GM12891 (cell line): ENCODE measurements at regions not wholly inside any gene's neighbourhood (a gene's known extent, or its start where the extent isn't known, plus 50 kb on each side); places are given as distances from the start of the nearest gene placed in this dataset.

Experiments
- PAX5 ChIP-seq: IDR thresholded peaks from 2 replicates; pipeline ENCODE4 v1.6.1; 2011; ENCODE audit warnings: low read length, moderate library complexity, mild to moderate bottlenecking; ENCODE audit not compliant: insufficient read depth, severe bottlenecking
- POLR2A ChIP-seq: IDR thresholded peaks from 2 replicates; pipeline ENCODE4 v1.6.1; 2011; ENCODE audit warnings: low read depth, low read length, control low read depth
- POLR2AphosphoS5 ChIP-seq: IDR thresholded peaks from 2 replicates; pipeline ENCODE4 v1.6.1; 2011; ENCODE audit warnings: low read depth, low read length, control low read depth
- POU2F2 ChIP-seq: IDR thresholded peaks from 2 replicates; pipeline ENCODE4 v1.6.1; 2011; ENCODE audit warnings: low read depth, mild to moderate bottlenecking, control low read depth, low read length, moderate library complexity
- SPI1 ChIP-seq: IDR thresholded peaks from 2 replicates; pipeline ENCODE4 v1.6.1; 2011; ENCODE audit warnings: low read depth, low read length, control low read depth
- TAF1 ChIP-seq: IDR thresholded peaks from 2 replicates; pipeline ENCODE4 v1.6.1; 2011; ENCODE audit warnings: low read depth, low read length, control low read depth

- TF ChIP-seq POLR2A (no peak), POLR2AphosphoS5 (no peak), TAF1 (no peak), POU2F2 (no peak), SPI1 (no peak), PAX5 (no peak)
Observed at GRCh38 chr7:22610263-22610662, 110.3 kb upstream of the STEAP1B start.
